ENCODE measurements at regions not wholly inside any gene's neighbourhood (a gene's known extent, or its start where the extent isn't known, plus 50 kb on each side); places are given as distances from the start of the nearest gene placed in this dataset.

- no peak for DNase-seq (ENCODE audit: low read depth in 1 of 2, low spot score in 1 of 2)
Measured at GRCh38 chr5:8879248-8879647, 666.6 kb downstream of the SEMA5A start.

GRCh38 chr5:8884029-8884428 lies 661.8 kb downstream of the SEMA5A start:
- DNase-seq (ENCODE audit: low read depth in 1 of 2, low spot score in 1 of 2), result no peak

DNA sequence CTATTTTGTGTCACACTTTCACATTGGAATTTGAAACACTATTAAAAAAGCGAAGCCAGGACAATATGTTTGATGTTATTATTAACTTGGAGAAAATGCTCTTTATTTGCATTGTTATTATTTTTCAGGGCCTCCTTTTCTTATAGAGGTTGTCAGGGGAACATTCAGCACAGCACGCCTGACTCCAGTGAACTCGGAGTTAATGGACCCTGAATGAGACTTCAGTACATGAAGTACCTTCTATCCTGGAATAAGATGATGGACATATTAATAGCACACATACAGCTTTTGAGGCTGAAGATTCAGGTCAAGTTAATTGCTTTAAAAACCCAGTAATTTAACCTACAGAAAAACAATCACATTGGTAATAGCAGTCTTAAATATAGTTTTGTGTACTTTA lies 652.9 kb downstream of the SEMA5A start:
- DNase-seq (ENCODE audit: low read depth in 1 of 2, low spot score in 1 of 2), result no peak

GRCh38 chr5:8894031-8894430 lies 651.8 kb downstream of the SEMA5A start:
- no peak for DNase-seq (ENCODE audit: low read depth in 1 of 2, low spot score in 1 of 2)

DNA sequence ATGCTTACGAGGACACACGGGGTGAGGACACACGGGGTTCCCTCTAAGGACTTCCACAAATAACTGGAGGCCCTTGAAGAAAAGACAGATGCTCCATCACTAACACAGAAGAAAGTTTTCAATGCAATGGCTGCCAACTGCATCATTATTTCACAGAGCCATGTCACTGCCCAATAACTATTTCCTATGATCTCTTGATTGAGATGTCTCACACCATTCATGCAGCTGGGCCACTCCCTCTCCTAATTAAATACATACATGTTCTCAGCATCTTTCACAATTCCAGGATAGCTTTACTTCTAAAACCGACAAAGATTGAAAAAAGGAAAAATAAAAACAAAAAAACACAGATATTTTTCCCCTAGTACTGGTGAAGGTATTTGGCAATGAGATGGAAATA lies 650.8 kb downstream of the SEMA5A start:
- DNase-seq (ENCODE audit: low read depth in 1 of 2, low spot score in 1 of 2), result no peak

DNA sequence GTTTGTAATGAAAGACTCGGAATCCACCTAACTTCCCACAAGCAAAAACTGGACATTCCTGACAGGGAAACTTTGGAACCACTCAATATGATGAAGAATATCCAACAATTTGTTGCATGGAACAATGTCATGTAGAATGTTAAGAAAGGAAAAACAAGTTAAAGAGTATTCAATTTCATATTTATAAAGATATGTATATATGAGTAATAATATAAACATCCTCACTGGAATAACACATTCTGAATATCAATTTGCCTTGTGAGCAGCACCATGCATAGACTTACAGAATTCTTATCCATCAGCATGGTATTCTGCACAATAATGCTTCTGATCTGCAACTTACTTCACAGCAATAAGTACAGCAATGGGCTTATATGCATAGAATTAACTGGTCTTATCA lies 650.3 kb downstream of the SEMA5A start:
- no peak for DNase-seq (ENCODE audit: low read depth in 1 of 2, low spot score in 1 of 2)

GRCh38 chr5:8897316-8897715 lies 648.6 kb downstream of the SEMA5A start:
- DNase-seq (ENCODE audit: low read depth in 1 of 2, low spot score in 1 of 2), result no peak

- no peak for DNase-seq (ENCODE audit: low read depth in 1 of 2, low spot score in 1 of 2)
Measured at GRCh38 chr5:8905021-8905420, 640.9 kb downstream of the SEMA5A start.

GRCh38 chr5:8906303-8906967 lies 639.4 kb downstream of the SEMA5A start:
- no peak for DNase-seq (ENCODE audit: low read depth in 1 of 2, low spot score in 1 of 2)

- DNase-seq (ENCODE audit: low read depth in 1 of 2, low spot score in 1 of 2), result no peak
Measured at GRCh38 chr5:8907168-8907868, 638.6 kb downstream of the SEMA5A start.

DNA sequence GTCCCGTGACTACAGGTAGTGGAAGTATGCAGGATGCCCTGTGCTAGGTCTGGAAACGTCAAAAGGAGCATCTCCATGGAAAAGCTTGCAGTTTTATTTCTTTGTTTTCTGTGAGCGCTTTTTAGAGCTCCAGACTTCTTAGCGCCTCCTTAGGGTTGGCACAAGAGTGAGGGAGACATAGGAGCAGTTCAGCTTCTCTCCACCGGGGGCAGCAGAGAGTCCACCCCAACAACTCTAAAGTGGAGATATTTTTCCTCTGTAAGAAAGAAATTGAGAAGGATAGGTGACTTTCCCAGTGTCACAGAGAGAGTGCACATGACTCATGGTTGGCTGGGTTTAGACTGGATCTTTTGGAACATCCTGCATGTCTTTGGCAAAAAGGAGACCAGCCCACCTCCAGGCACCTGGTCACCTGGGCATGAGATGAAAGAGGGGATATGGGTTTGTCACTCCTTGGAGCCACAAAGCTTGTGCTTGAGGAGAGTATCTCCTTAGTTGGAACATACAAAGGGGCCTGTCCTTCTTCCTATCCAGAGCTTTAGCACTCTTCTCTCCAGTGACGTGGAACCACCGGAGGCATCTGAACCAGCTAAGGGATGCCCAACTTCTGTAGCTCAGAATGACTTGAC lies 637.7 kb downstream of the SEMA5A start:
- DNase-seq (ENCODE audit: low read depth in 1 of 2, low spot score in 1 of 2), result no peak

DNA sequence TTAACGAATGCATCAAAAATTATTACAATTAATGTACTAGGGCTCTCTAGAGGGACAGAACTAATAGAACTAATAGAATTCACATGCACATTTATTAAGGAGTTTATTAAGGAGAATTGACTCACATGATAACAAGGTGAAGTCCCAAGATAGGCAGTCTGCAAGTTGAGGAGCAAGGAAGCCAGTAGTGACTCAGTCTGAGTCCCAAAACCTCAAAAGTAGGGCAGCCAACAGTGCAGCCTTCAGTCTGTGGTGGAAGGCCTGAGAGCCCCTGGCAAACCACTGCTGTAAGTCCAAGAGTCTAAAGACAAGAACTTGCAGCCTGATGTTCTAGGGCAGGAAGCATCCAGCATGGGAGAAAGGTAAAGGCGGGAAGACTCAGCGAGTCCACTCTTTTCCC lies 633.8 kb downstream of the SEMA5A start:
- no peak for DNase-seq (ENCODE audit: low read depth in 1 of 2, low spot score in 1 of 2)

DNA sequence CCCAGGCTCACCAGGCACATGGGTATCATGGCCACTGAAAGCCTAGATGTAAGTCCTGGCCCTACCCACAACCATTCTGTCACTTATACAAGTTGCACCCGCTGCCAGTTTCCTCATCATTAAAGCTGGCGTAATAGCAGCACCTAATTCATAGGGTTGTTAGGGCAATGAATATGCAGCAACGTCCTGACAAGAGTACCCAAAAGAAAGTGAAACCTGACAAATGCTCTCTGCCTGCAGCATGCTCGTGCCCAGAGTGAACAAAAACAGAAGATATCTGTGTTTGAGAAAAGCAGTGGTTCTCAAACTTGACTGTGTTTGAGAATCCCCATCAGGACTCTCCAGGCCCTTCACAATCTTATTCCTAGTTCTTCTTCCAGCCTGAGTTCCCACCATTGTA lies 632.4 kb downstream of the SEMA5A start:
- no peak for DNase-seq (ENCODE audit: low read depth in 1 of 2, low spot score in 1 of 2)

DNA sequence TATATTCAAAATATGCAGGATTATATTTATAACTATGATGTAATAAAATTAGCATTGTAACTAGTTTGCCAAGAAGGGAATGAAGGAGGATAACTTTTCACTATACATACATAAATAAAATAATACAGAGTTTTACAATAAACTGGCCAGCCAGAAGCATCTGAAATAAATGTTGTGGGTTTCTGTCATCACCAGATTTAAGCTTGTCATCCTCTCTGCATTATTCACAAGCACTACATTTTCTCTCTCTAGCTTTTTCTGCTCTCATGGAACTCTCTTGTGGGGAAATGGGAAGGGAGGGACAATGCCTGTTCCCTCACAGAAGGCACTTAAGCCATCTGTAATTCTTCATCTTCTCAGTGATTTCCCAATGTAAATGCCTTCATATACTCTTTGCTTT lies 626.8 kb downstream of the SEMA5A start:
- DNase-seq (ENCODE audit: low read depth in 1 of 2, low spot score in 1 of 2), result no peak

DNA sequence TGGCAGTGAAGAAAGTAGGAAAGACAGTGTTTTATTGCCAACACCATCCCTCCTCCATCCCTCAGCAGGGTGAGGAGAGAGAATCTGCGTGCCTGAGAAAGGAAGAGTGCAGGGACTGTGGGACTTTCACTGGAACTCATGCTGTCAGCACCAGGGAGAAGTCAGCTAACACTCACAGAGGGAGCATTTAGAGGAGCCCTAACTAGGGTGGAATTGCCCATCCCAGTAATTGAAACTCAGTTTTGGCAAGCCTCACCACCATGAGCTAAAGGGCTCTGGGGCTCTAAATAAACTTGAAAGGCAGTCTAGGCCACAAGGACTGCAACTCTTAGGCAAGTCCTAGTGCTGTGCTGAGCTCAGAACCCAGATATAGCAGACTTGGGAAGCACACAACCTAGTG lies 622.3 kb downstream of the SEMA5A start:
- no peak for DNase-seq (ENCODE audit: low read depth in 1 of 2, low spot score in 1 of 2)

GRCh38 chr5:8924054-8924793 lies 621.7 kb downstream of the SEMA5A start:
- no peak for DNase-seq (ENCODE audit: low read depth in 1 of 2, low spot score in 1 of 2)

GRCh38 chr5:8930021-8930420 lies 615.9 kb downstream of the SEMA5A start:
- DNase-seq (ENCODE audit: low read depth in 1 of 2, low spot score in 1 of 2), result no peak

- DNase-seq (ENCODE audit: low read depth in 1 of 2, low spot score in 1 of 2), result no peak
Measured at GRCh38 chr5:8934455-8934854, 611.4 kb downstream of the SEMA5A start.

DNA sequence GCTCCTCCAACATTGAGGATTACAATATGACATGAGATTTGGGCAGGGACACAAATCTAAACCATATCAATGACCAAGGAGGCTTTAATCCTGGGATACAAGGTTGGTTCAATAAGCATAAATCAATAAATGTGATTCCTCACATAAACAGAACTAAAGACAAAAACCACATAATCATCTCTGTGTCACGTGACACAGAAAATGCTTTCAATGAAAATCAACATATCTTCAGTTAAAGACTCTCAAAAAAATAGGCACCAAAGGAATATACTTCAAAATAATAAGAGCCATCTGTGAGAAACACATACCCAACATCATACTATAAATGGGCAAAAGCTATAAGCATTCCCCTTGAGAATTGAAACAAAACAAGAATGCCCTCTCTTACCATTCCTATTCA lies 604.9 kb downstream of the SEMA5A start:
- no peak for DNase-seq (ENCODE audit: low read depth in 1 of 2, low spot score in 1 of 2)

DNA sequence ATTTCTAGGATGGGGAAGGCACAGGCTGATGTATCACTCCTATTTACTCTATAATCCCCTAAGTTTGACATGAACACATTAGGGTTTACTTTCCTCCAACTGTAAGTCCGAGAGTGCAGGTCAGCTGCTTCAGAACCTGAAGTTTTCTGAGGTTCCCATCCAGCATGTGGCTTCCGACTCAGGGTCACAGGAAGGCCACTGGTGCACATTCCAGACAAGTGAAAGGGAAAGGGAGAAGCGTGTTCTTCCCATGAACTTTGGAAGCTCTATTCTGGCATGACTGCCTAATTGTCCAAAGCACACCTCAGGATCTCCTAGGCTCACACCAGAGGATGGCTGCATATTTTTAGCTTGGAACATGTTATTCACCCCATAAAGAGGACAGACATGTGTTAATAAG lies 602.6 kb downstream of the SEMA5A start:
- DNase-seq (ENCODE audit: low read depth in 1 of 2, low spot score in 1 of 2), result no peak

GRCh38 chr5:8944005-8944404 lies 601.9 kb downstream of the SEMA5A start:
- no peak for DNase-seq (ENCODE audit: low read depth in 1 of 2, low spot score in 1 of 2)

DNA sequence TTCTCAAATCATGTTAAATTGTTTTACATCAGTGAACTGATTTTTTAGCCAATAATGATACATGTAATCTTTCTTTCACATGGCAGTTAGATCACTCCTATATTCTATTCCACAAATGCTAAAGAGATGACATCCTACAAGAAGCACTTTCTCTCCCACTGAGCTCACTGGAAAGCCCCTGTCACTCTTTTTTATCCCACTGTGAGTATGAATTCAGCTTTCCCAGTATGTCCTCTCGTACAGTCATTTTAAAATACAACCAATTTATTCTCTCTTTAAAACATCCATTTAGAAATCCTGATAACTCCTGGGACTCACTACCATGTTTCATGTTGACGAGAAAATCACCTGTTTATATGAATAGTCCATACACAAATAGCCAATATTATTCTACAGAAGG lies 599.9 kb downstream of the SEMA5A start:
- no peak for DNase-seq (ENCODE audit: low read depth in 1 of 2, low spot score in 1 of 2)
